ENCODE measurements at regions not wholly inside any gene's neighbourhood (a gene's known extent, or its start where the extent isn't known, plus 50 kb on each side); places are given as distances from the start of the nearest gene placed in this dataset.
A peak's percentile ranks its signal among the peaks of the same experiment; 100 is the strongest.

- no peak for DNase-seq (ENCODE audit: low spot score)
Measured at GRCh38 chr19:30708416-30709178, 336.4 kb downstream of the ZNF536 start.

GRCh38 chr19:30704771-30705330 lies 332.7 kb downstream of the ZNF536 start:
- DNase-seq (ENCODE audit: low spot score): no peak

- DNase-seq (ENCODE audit: low spot score): no peak
Measured at GRCh38 chr19:30703645-30704044, 331.5 kb downstream of the ZNF536 start.

GRCh38 chr19:30701178-30701577 lies 329.0 kb downstream of the ZNF536 start:
- DNase-seq (ENCODE audit: low spot score): no peak

GRCh38 chr19:30699871-30700280 lies 327.7 kb downstream of the ZNF536 start:
- no peak for DNase-seq (ENCODE audit: low spot score)

GRCh38 chr19:30696514-30696913 lies 324.3 kb downstream of the ZNF536 start:
- peak; percentile 34 for DNase-seq (ENCODE audit: low spot score)

- no peak for DNase-seq (ENCODE audit: low spot score)
Measured at GRCh38 chr19:30695171-30695875, 323.1 kb downstream of the ZNF536 start.

GRCh38 chr19:30694156-30694755 lies 322.1 kb downstream of the ZNF536 start:
- no peak for DNase-seq (ENCODE audit: low spot score)

GRCh38 chr19:30692879-30693503 lies 320.8 kb downstream of the ZNF536 start:
- peak; percentile 23 for DNase-seq (ENCODE audit: low spot score)

- DNase-seq (ENCODE audit: low spot score): peak; percentile 43
Measured at GRCh38 chr19:30692181-30692811, 320.1 kb downstream of the ZNF536 start.

GRCh38 chr19:30691819-30692166 lies 319.6 kb downstream of the ZNF536 start:
- DNase-seq (ENCODE audit: low spot score): no peak

GRCh38 chr19:30690935-30691818 lies 319.0 kb downstream of the ZNF536 start:
- peak; percentile 64 for DNase-seq (ENCODE audit: low spot score)

- DNase-seq (ENCODE audit: low spot score): no peak
Measured at GRCh38 chr19:30690525-30690924, 318.3 kb downstream of the ZNF536 start.

GRCh38 chr19:30689474-30689873 lies 317.3 kb downstream of the ZNF536 start:
- DNase-seq (ENCODE audit: low spot score): no peak

GRCh38 chr19:30688696-30689095 lies 316.5 kb downstream of the ZNF536 start:
- no peak for DNase-seq (ENCODE audit: low spot score)

- peak; percentile 41 for DNase-seq (ENCODE audit: low spot score)
Measured at GRCh38 chr19:30686826-30687566, 314.8 kb downstream of the ZNF536 start.

- DNase-seq (ENCODE audit: low spot score): peak; percentile 65
Measured at GRCh38 chr19:30686176-30686820, 314.1 kb downstream of the ZNF536 start.

- no peak for DNase-seq (ENCODE audit: low spot score)
Measured at GRCh38 chr19:30685426-30686000, 313.3 kb downstream of the ZNF536 start.

GRCh38 chr19:30684613-30685012 lies 312.4 kb downstream of the ZNF536 start:
- DNase-seq (ENCODE audit: low spot score): peak; percentile 5
